B cell (primary cell): ENCODE measurements at regions not wholly inside any gene's neighbourhood (a gene's known extent, or its start where the extent isn't known, plus 50 kb on each side); places are given as distances from the start of the nearest gene placed in this dataset.

Experiments used
- ATAC-seq: fragments of 200-7000 bp; cut with Tn5 transposase; one replicate; pipeline ENCODE4 v1.10.0; 2021; ENCODE audit warnings: low read depth, mild to moderate bottlenecking, moderate number of reproducible peaks, moderate library complexity
- CTCF ChIA-PET: fragments of 350-600 bp; sonication (Branson Sonifier 250); formaldehyde crosslinking; loops from one replicate; lab custom pipeline; 2021; ENCODE audit warnings: antibody characterized with exemption, inconsistent platforms; lab: Charles Lee
- POLR2A ChIA-PET: fragments of 350-600 bp; sonication (Branson Sonifier 250); formaldehyde crosslinking; loops from one replicate; lab custom pipeline; 2021; ENCODE audit warnings: antibody characterized with exemption; lab: Charles Lee
- DNase-seq: peaks from one replicate; pipeline ENCODE4 v3.0.0; 2013
- H2AFZ ChIP-seq: 2 replicates; pipeline ENCODE4 v1.6.1; 2012; ENCODE audit warnings: mild to moderate bottlenecking, low read depth, low read length; ENCODE audit not compliant: insufficient read depth, poor library complexity, severe bottlenecking
- H3K27ac ChIP-seq, 2 donors: 1 replicate in 1 of 2; 2 replicates in 1 of 2; pipeline ENCODE4 v1.5.1; 2012 to 2013; ENCODE audit warnings: low read length in 2 of 2, mild to moderate bottlenecking in 2 of 2, moderate library complexity in 1 of 2
- H3K27me3 ChIP-seq, 4 experiments: fragments of 200-600 bp in 1 of 4; sonication (generic) in 1 of 4; replicated peaks in 1 of 4; 1 replicate in 2 of 4; 2 replicates in 2 of 4; pipeline versions ENCODE4 v1.6.1 to v1.7.0; 2013 to 2016; ENCODE audit warnings: low read length in 3 of 4, mild to moderate bottlenecking in 2 of 4, mixed read lengths in 1 of 4, moderate library complexity in 1 of 4; ENCODE audit not compliant: insufficient read depth in 4 of 4, control insufficient read depth in 3 of 4; ENCODE audit errors: control extremely low read depth in 1 of 4
- H3K36me3 ChIP-seq, 2 experiments: replicated peaks in 1 of 2; 1 replicate in 1 of 2; 2 replicates in 1 of 2; pipeline versions ENCODE4 v1.6.1 to v1.7.1; 2013; ENCODE audit warnings: low read length in 1 of 2; ENCODE audit not compliant: insufficient read depth in 2 of 2, control insufficient read depth in 1 of 2; ENCODE audit errors: control extremely low read depth in 1 of 2, extremely low read depth in 1 of 2
- H3K4me1 ChIP-seq, 2 donors: fragments of 200-600 bp in 1 of 2; sonication (generic) in 1 of 2; 1 replicate in 1 of 2; 2 replicates in 1 of 2; pipeline versions ENCODE4 v1.5.1 to v1.6.1; 2013 to 2017; ENCODE audit warnings: low read length in 2 of 2; ENCODE audit not compliant: control insufficient read depth in 2 of 2, insufficient read depth in 2 of 2
- H3K4me2 ChIP-seq: replicated peaks from 2 replicates; pipeline ENCODE3; 2012; ENCODE audit warnings: mild to moderate bottlenecking, low read depth, low read length; ENCODE audit not compliant: poor library complexity, severe bottlenecking
- H3K4me3 ChIP-seq, 5 experiments: fragments of 200-600 bp in 1 of 5; sonication (generic) in 1 of 5; 1 replicate in 3 of 5; 2 replicates in 2 of 5; pipeline versions ENCODE4 v1.5.1 to v1.7.0; 2011 to 2016; ENCODE audit warnings: low read length in 4 of 5, mild to moderate bottlenecking in 4 of 5, low read depth in 2 of 5, control low read depth in 1 of 5, moderate library complexity in 1 of 5; ENCODE audit not compliant: insufficient read depth in 1 of 5; ENCODE audit errors: control extremely low read depth in 1 of 5, extremely low read depth in 1 of 5
- H3K79me2 ChIP-seq: fragments of 200-600 bp; sonication (generic); one replicate; pipeline ENCODE4 v1.6.0; 2016; ENCODE audit warnings: low read length; ENCODE audit not compliant: control insufficient read depth, insufficient read depth
- H3K9ac ChIP-seq: fragments of 200-600 bp; sonication (generic); 2 replicates; pipeline ENCODE4 v1.6.1; 2017; ENCODE audit warnings: mild to moderate bottlenecking, low read length, moderate library complexity
- H3K9me3 ChIP-seq, 3 donors: one replicate each; pipeline versions ENCODE4 v1.6.1 to v1.7.1; 2013; ENCODE audit warnings: low read length in 2 of 3; ENCODE audit not compliant: control insufficient read depth in 2 of 3, insufficient read depth in 1 of 3; ENCODE audit errors: control extremely low read depth in 1 of 3
- H4K20me1 ChIP-seq: 2 replicates; pipeline ENCODE4 v1.6.0; 2012; ENCODE audit warnings: mild to moderate bottlenecking, low read length; ENCODE audit not compliant: insufficient read depth, control insufficient read depth, poor library complexity, severe bottlenecking
- H3K27ac Mint-ChIP-seq: one replicate; pipeline ENCODE4 v1.8.0; 2021; ENCODE audit warnings: mixed read lengths
- H3K27me3 Mint-ChIP-seq: one replicate; pipeline ENCODE4 v1.8.0; 2021; ENCODE audit warnings: mixed read lengths
- H3K4me1 Mint-ChIP-seq: one replicate; pipeline ENCODE4 v1.8.0; 2021; ENCODE audit warnings: mixed read lengths
- H3K4me3 Mint-ChIP-seq: one replicate; pipeline ENCODE4 v1.8.0; 2021; ENCODE audit warnings: mixed read lengths
- H3K9me3 Mint-ChIP-seq: one replicate; pipeline ENCODE4 v1.8.0; 2022; ENCODE audit warnings: mixed read lengths; ENCODE audit not compliant: insufficient read depth
- EZH2 ChIP-seq: IDR thresholded peaks from 2 replicates; pipeline ENCODE4 v1.6.1; 2012; ENCODE audit warnings: borderline replicate concordance, low read depth, mild to moderate bottlenecking, moderate library complexity, low read length; ENCODE audit not compliant: insufficient read depth, poor library complexity, severe bottlenecking
- WGBS: methylation state at CpG from one replicate; pipeline ENCODE4 v1.1.5; 2013; ENCODE audit warnings: missing lambda C conversion rate; ENCODE audit not compliant: insufficient coverage; 5-methylcytosine and 5-hydroxymethylcytosine counted together
- intact Hi-C: fragments of 100-400 bp; cut with micrococcal nuclease; formaldehyde crosslinking; loops from one replicate; pipeline ENCODE4 v1.10.0; 2022
- TF ChIP-seq, protein P1 (sequence below): fragments of 200-600 bp; IDR thresholded peaks from one replicate; pipeline ENCODE4 v1.8.0; 2022; ENCODE audit warnings: antibody characterized with exemption, mild to moderate bottlenecking

- no CpG with 5 or more reads among the region's 1 CpG for WGBS
- no peak overlapping the region for H3K27ac Mint-ChIP-seq
- ATAC-seq = no peak
Measured at GRCh38 chr18:40532046-40532445, 1423.0 kb upstream of the PIK3C3 start.

DNA sequence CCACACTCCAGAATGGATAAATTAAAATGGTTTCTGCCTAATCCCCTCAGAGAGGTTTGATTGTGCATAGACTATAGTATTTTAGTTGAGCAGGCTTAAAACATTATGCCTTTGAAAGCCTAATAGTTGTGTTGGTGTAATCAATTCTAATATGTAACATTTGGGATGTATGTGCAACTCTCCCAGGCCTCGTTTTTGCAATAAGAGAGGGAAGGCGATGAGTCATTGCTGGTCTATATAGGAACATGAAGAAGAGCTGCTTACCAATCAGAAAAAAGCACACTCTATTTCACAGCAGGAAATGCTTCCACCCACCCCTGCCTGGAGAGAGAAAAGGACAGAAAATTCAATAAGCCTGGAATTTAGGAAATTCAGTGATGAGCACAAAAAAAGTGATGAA is 1424.0 kb upstream of the PIK3C3 start:
- ATAC-seq (no peak), DNase-seq (no peak)
- no peak overlapping the region for H3K27ac Mint-ChIP-seq
- Histone ChIP-seq H3K9me3 (no peaks in the 10 kb centered on the region), H3K36me3 (no peaks in the 10 kb centered on the region), H3K4me3 (no peak overlapping the region), H3K4me2 (no peak overlapping the region), H4K20me1 (no peaks in the 10 kb centered on the region), H3K27ac (no peak overlapping the region), H3K9ac (no peak overlapping the region), H2AFZ (no peak overlapping the region), H3K27me3 (no peaks in the 10 kb centered on the region), H3K79me2 (no peaks in the 10 kb centered on the region), H3K4me1 (no peaks in the 10 kb centered on the region)
- H3K27me3 Mint-ChIP-seq = no peaks in the 10 kb centered on the region
- intact Hi-C loops = no loop called here
- WGBS = no CpG with 5 or more reads among the region's 2 CpGs
- TF ChIP-seq EZH2 = no peak
- TF ChIP-seq, protein P1, sequence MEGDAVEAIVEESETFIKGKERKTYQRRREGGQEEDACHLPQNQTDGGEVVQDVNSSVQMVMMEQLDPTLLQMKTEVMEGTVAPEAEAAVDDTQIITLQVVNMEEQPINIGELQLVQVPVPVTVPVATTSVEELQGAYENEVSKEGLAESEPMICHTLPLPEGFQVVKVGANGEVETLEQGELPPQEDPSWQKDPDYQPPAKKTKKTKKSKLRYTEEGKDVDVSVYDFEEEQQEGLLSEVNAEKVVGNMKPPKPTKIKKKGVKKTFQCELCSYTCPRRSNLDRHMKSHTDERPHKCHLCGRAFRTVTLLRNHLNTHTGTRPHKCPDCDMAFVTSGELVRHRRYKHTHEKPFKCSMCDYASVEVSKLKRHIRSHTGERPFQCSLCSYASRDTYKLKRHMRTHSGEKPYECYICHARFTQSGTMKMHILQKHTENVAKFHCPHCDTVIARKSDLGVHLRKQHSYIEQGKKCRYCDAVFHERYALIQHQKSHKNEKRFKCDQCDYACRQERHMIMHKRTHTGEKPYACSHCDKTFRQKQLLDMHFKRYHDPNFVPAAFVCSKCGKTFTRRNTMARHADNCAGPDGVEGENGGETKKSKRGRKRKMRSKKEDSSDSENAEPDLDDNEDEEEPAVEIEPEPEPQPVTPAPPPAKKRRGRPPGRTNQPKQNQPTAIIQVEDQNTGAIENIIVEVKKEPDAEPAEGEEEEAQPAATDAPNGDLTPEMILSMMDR = no peak
- ChIA-PET POLR2A (no interaction called here), CTCF (no interaction called here)
- no peaks in the 10 kb centered on the region for H3K4me1 Mint-ChIP-seq
- H3K9me3 Mint-ChIP-seq = peaks cover 6% of the 10 kb centered on the region
- no peak overlapping the region for H3K4me3 Mint-ChIP-seq

More at GRCh38 chr18:40532046-40532445, 1423.0 kb upstream of the PIK3C3 start:
- no peak overlapping the region for H3K4me2 ChIP-seq
- DNase-seq = no peak
- no peaks in the 10 kb centered on the region for H3K4me1 ChIP-seq
- no peaks in the 10 kb centered on the region for H3K79me2 ChIP-seq
- Mint-ChIP-seq H3K9me3 (peaks cover 6% of the 10 kb centered on the region), H3K27me3 (no peaks in the 10 kb centered on the region), H3K4me1 (no peaks in the 10 kb centered on the region), H3K4me3 (no peak overlapping the region)
- H4K20me1 ChIP-seq = no peaks in the 10 kb centered on the region
- ChIA-PET CTCF (no interaction called here), POLR2A (no interaction called here)
- intact Hi-C loops = no loop called here
- no peak for TF ChIP-seq EZH2
- TF ChIP-seq, protein P1 = no peak
- no peaks in the 10 kb centered on the region for H3K27me3 ChIP-seq
- no peaks in the 10 kb centered on the region for H3K36me3 ChIP-seq
- no peak overlapping the region for H2AFZ ChIP-seq
- no peak overlapping the region for H3K27ac ChIP-seq
- no peak overlapping the region for H3K4me3 ChIP-seq
- H3K9me3 ChIP-seq = no peaks in the 10 kb centered on the region
- H3K9ac ChIP-seq = no peak overlapping the region
